Peyer's patch (tissue), 4 donors: ENCODE measurements at regions not wholly inside any gene's neighbourhood (a gene's known extent, or its start where the extent isn't known, plus 50 kb on each side); places are given as distances from the start of the nearest gene placed in this dataset.

Experiments used
- CTCF ChIP-seq, 6 experiments: fragments of 450-650 bp in 4 of 6; fragments of 200-600 bp in 2 of 6; sonication (generic) in 1 of 6; IDR thresholded peaks; one replicate each; pipeline ENCODE4 v1.5.1; 2017 to 2019; ENCODE audit warnings: antibody characterized with exemption in 6 of 6, mild to moderate bottlenecking in 3 of 6, moderate library complexity in 1 of 6
- POLR2A ChIP-seq, 2 donors: fragments of 450-650 bp; IDR thresholded peaks; one replicate each; pipeline ENCODE4 v1.5.1; 2017; ENCODE audit warnings: antibody characterized with exemption in 2 of 2, mild to moderate bottlenecking in 2 of 2, moderate library complexity in 2 of 2

GRCh38 chr19:31611046-31611877 is 262.0 kb upstream of the TSHZ3 start:
- no peak for TF ChIP-seq CTCF (IDR thresholded peaks at IDR 0.05)
- no peak for TF ChIP-seq POLR2A (IDR thresholded peaks at IDR 0.05)
